ENCODE measurements at regions not wholly inside any gene's neighbourhood (a gene's known extent, or its start where the extent isn't known, plus 50 kb on each side); places are given as distances from the start of the nearest gene placed in this dataset.

DNA sequence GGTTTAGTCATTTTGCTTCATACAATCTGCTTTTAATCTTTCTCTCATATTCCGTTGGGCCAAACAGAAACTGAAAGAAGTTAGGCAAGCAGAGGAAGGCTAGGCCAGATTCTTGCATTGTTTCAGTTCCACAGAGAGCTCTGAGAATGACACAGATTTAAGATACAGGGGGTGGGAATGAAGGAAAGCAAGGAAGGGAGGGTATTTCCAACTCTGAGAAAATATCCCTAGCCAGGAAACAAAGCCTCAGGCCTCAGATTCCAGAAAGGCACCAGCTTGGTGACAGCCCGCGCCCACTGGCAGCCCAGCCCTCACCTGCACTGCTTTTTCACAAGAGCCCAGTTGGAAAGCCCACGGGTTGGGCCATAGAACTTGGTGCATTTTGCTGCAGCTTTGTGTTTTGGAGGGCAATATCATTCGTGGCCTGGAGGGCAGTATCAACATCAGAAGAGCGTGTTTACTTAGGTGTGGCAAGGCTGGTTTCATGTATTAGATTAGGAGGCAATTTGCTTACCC lies 63.5 kb downstream of the ENC1 start:
- no peak for DNase-seq (ENCODE audit: low read depth in 2 of 2)

GRCh38 chr5:74575741-74576538 lies 64.6 kb downstream of the ENC1 start:
- DNase-seq (ENCODE audit: low read depth in 2 of 2), result no peak

DNA sequence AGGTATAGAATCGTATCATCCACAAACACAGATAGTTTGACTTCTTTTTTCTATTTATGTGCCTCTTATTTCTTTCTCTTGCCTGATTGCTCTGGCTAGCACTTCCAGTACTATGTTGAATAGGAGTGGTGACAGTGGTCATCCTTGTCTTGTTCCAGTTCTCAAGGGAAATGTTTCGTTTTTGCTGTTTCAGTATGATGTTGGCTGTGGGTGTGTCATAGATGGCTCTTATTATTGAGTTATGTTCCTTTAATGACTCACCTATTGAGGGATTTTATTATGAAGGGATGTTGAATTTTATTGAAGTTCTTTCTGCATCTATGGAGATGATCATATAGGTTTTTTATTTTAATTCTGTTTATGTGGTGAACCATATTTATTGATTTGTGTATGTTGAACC lies 70.3 kb downstream of the ENC1 start:
- DNase-seq (ENCODE audit: low read depth in 2 of 2), result no peak

DNA sequence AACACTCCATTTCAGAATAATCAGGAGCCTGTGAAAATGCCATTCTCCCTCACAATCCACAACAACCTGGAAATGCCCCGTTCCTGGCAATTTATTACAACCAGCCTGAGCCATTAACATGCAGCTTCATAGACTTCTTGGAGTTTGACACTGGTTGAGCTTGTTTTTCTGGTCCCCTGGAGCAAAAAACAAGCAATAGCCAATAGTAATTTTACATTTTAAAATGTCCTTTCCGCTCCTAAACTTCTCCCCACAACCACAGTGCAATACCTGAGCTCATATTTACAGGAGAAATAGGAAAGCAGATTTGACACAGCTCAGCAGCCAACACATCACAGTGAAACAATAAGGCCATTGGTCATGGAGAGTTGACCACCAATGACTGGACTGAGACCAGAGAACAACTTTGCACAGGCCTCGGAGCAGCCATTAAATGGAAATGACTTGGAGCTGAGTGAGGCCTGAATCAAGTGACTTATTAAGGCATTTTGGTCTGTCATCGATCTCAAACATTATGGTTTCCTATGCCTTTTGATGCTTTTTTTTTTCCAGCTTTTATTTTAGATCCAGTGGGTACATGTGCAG lies 73.0 kb downstream of the ENC1 start:
- DNase-seq (ENCODE audit: low read depth in 2 of 2), result no peak

DNA sequence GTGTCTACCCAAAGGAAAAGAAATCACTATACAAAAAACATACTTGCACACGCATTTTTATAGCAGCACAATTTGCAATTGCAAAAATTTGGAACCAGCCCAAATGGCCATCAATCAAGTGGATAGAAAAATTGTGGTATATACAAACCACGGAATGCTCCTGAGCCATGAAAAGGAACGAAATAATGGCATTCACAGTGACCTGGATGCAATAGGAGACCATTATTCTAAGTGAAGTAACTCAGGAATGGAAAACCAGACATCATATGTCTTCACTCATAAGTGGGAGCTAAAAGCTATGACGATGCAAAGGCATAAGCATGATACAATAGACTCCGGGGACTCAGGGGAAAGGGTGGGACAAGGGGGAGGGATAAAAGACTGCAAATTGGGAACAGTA lies 78.4 kb downstream of the ENC1 start:
- no peak for DNase-seq (ENCODE audit: low read depth in 2 of 2)

GRCh38 chr5:74560245-74560644 lies 80.3 kb downstream of the ENC1 start:
- no peak for DNase-seq (ENCODE audit: low read depth in 2 of 2)

GRCh38 chr5:74556631-74557595 lies 83.6 kb downstream of the ENC1 start:
- DNase-seq (ENCODE audit: low read depth in 2 of 2), result no peak

DNA sequence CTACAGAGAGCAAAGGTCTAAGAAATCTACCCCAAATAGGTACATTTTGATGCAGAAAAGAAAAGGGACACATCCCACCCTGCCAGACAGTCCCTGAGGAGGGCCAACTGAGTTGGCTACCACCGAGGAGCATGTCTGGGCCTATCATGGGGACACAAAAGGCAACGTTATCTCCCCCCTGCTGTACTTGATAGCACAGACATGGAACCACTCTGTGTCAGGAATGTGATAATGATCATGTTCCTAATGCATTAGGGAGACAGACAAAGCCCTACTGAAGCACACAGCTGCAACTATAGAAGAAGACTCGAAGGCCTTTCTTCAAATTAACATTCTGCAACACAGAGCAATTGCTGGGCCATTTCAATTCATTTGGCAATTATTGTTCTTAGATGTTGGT lies 84.5 kb downstream of the ENC1 start:
- DNase-seq (ENCODE audit: low read depth in 2 of 2), result no peak

GRCh38 chr5:74552101-74552500 lies 88.4 kb downstream of the ENC1 start:
- no peak for DNase-seq (ENCODE audit: low read depth in 2 of 2)

GRCh38 chr5:74550927-74551326 lies 89.6 kb downstream of the ENC1 start:
- DNase-seq (ENCODE audit: low read depth in 2 of 2), result no peak

DNA sequence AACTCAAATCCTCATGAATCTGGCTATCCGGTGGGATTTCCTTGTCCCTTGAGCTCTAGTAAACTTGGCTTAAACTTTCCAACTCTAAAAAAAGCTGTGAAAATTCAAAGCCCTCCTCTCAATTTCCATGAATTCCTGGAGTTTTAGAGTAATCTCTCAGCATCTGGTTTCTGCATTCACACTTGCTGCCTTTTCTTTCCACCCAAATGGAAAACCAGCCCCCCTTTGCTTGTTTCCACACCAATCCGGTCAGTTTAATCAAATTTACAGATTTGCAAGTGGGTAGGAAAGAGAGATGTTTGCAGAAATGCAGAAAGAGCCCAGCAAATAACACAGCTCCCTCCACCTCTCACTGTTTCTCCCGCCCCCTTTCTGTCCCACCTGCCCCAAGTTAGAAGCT lies 91.1 kb downstream of the ENC1 start:
- DNase-seq (ENCODE audit: low read depth in 2 of 2), result no peak

DNA sequence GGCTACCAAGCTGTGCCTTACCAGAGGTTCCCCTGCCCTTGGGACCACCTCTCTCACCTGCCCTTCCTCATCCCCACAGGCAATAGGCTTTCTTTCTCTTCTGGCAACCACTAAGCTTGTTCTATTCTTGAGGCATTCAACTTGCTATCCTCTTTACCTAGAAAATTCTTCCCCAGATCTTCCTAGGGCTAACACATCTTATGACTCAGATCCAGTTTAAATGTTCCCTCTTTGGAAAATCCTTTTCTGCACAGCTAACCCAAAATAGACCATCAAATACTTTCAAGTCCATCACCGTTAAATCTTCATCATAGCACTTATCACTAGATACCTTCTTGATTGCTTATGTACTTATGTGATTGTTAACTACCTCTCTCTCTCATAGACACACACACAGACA lies 93.7 kb downstream of the ENC1 start:
- DNase-seq (ENCODE audit: low read depth in 2 of 2), result no peak

DNA sequence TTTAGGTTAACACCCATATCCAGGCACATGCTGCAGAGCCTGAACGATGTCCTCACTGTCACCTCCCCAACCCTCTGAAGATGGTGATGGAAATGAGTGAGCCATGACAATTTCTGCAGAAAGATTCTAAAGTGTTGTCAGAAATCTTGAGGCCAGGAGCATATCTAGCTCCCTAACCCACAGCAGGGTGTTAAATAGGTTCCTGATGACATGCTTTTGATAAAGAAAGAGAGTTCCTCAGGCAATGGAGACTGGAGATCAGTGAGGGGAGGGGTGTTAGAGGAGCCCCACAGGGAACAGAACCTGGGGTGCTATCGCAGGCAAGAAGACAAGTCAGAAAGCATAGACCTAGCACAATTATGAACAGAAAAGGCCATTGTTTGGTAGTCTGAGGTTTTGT lies 95.7 kb downstream of the ENC1 start:
- no peak for DNase-seq (ENCODE audit: low read depth in 2 of 2)

GRCh38 chr5:74543162-74543995 lies 97.1 kb downstream of the ENC1 start:
- no peak for DNase-seq (ENCODE audit: low read depth in 2 of 2)

GRCh38 chr5:74542482-74542881 lies 98.0 kb downstream of the ENC1 start:
- no peak for DNase-seq (ENCODE audit: low read depth in 2 of 2)

GRCh38 chr5:74541381-74541781 lies 99.1 kb downstream of the ENC1 start:
- no peak for DNase-seq (ENCODE audit: low read depth in 2 of 2)

DNA sequence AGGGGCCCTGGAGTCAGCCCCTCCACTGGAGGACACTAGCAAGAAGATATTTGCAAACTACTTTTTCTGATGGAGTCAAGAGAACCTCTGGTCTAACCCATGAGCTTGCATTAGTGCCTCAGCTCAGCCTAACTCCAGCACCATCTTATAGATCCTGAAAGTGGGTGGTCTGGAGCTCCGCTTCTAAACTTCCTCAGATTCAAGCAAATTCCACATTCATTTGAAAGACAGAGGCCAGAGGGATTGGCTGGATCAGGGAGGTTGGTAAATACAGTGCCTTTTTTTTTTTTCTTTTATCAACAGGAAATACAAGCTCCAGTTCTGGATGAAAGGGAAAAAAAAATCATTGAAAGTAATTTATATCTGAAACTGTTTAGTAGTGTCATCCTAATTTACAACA lies 99.9 kb downstream of the ENC1 start:
- DNase-seq (ENCODE audit: low read depth in 2 of 2), result no peak

- no peak for DNase-seq (ENCODE audit: low read depth in 2 of 2)
Observed at GRCh38 chr5:74539986-74540385, 100.5 kb downstream of the ENC1 start.

DNA sequence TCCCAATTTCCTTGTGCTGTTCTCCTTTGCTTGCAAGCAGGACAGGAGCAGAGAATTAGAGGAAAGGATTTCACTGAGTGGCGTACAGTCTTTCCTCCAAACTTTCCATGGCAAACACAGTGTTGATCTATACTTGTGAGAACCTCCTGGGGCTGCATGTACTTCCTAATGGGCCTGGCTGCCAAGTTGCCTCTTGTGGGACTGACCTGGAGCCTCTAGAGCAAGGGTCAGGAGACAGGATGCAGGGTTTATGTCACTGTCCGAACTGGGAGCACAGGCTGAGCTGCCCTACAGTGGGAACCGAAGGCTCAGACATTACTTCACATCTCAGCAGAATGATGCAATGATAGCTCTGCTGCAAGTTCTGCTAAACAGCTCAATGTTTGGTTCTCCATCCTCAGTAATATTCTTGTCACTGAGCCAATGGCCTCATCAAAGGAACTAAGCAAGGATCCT lies 102.3 kb downstream of the ENC1 start:
- DNase-seq (ENCODE audit: low read depth in 2 of 2), result no peak

DNA sequence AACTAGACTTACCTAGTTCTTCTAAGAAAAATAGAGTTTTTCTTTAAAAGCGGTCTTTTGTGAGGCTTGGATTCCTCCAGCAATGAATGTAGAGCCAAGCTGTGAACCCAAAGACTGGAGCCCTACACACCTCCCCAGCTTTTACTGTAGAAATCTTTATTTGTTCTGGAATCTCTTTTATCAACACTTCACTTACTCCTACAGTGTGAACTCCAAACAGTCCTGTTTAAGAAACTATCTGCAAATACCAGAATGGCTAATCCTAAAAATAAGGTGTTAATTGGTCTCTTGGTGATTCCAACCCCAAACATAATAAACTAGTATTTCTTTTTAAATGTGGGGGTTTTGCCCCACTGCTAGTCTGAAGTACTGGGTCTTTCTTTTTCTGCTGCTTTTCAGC lies 103.9 kb downstream of the ENC1 start:
- DNase-seq (ENCODE audit: low read depth in 2 of 2), result no peak

GRCh38 chr5:74535926-74536325 lies 104.6 kb downstream of the ENC1 start:
- DNase-seq (ENCODE audit: low read depth in 2 of 2), result no peak
